Epithelial cell of proximal tubule (primary cell): ENCODE measurements at regions not wholly inside any gene's neighbourhood (a gene's known extent, or its start where the extent isn't known, plus 50 kb on each side); places are given as distances from the start of the nearest gene placed in this dataset.

Source experiments
- DNase-seq: peaks from one replicate; pipeline ENCODE4 v3.0.0-alpha.2; 2011; ENCODE audit warnings: low read depth
- H3K4me3 ChIP-seq: 2 replicates; pipeline ENCODE4 v1.5.1; 2011; ENCODE audit warnings: low read depth, mild to moderate bottlenecking, low read length
- TF ChIP-seq, protein P1 (sequence below): conservative IDR thresholded peaks from 2 replicates; pipeline ENCODE4 v1.5.1; 2012; ENCODE audit warnings: low read depth, mild to moderate bottlenecking, low read length

DNA sequence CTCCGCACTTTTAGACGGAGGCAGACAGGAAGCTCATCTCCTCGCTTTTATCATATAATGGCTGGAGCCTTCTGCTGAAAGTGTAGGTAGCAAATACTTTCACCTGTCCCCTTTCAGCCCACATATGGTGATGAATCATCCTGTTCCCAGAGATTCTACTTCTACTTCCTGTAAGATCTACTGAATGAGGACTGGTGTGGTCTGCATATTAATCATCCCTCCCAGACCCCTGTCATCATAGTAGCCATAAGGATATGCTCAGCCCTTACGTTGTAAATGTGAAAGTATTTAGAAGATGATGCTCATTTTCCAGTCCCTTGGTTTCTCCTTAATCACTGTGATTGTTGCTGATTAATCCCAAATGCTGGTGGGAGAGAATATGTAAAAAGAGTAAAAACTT is 268.2 kb upstream of the GRIP1 start:
- TF ChIP-seq, protein P1, sequence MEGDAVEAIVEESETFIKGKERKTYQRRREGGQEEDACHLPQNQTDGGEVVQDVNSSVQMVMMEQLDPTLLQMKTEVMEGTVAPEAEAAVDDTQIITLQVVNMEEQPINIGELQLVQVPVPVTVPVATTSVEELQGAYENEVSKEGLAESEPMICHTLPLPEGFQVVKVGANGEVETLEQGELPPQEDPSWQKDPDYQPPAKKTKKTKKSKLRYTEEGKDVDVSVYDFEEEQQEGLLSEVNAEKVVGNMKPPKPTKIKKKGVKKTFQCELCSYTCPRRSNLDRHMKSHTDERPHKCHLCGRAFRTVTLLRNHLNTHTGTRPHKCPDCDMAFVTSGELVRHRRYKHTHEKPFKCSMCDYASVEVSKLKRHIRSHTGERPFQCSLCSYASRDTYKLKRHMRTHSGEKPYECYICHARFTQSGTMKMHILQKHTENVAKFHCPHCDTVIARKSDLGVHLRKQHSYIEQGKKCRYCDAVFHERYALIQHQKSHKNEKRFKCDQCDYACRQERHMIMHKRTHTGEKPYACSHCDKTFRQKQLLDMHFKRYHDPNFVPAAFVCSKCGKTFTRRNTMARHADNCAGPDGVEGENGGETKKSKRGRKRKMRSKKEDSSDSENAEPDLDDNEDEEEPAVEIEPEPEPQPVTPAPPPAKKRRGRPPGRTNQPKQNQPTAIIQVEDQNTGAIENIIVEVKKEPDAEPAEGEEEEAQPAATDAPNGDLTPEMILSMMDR: no peak
- H3K4me3 ChIP-seq: no peak overlapping the region
- DNase-seq: no peak

DNA sequence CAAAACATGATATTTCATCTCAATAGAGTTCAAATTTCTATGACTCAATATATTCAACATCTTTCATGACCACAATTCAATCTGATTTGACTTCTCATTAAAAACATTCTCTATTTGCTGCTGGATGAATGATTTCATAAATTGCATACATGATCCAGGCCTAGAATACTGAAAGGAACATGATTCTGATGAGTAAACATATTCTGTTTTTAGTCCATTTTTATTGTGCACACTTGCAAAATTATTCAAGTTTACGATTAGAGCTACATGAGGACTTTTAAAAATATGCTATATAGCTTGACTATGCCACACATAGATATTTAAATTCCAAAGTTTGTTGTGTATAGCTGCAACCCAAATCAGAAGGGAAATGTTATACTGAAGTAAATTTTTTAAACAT is 273.8 kb upstream of the GRIP1 start:
- TF ChIP-seq, protein P1: no peak
- no peak for DNase-seq
- no peak overlapping the region for H3K4me3 ChIP-seq

DNA sequence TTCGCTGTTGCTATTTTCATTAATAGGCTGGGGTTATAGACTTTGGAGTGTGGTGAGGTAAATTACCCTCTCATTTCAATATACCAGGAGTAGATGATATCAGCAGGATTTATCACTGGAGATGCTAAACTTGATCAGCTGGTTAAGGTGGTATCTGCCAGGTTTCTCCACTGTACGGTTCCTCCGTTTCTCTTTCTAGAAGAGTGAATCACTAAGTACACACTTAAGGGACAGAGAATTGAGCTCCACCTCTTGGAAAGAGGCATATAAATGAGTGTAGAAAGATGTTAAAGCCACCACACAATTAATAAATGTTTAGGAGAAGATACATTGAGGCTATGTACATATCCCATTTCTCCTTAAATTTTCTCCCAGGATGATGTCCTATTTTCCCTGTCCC is 277.4 kb upstream of the GRIP1 start:
- TF ChIP-seq, protein P1: no peak
- no peak for DNase-seq
- H3K4me3 ChIP-seq: no peak overlapping the region

DNA sequence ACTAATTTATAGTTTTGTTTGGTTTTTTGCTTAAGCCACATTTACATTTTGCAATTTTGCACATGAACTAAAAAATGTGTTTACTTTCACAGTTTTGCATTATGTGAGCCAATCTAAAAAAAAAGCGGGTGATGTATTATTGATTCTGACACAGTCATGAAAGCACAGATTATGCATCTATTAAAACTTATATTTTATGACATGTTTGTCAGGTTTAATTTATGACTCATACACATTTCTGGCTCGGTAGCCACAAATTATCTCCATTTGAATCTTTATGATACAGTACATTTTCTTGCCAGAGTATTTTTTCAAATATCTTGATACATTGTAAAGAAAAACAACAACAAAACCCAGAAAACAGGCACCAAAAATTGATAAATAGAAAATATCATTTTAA is 280.4 kb upstream of the GRIP1 start:
- TF ChIP-seq, protein P1: no peak
- H3K4me3 ChIP-seq: no peak overlapping the region
- no peak for DNase-seq

DNA sequence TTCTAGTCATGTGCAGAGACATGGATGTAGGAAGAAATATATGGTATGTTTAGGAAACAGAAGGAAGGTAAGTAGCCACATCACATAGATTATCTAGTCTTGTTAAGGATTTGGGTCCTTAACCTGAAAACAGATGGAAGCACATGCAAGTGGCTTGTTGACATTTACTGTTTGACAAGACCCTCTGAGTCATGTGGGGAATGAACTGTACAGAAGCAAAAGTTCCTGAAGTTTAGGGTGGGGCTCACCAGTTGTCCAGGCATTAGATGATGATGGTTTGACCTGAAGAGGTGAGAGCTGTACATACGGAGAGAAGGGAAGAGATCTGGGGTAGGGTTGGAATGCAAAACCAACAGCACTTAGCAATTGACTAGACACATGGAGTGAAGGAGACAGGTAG is 281.1 kb upstream of the GRIP1 start:
- DNase-seq: no peak
- TF ChIP-seq, protein P1: no peak
- H3K4me3 ChIP-seq: no peak overlapping the region

DNA sequence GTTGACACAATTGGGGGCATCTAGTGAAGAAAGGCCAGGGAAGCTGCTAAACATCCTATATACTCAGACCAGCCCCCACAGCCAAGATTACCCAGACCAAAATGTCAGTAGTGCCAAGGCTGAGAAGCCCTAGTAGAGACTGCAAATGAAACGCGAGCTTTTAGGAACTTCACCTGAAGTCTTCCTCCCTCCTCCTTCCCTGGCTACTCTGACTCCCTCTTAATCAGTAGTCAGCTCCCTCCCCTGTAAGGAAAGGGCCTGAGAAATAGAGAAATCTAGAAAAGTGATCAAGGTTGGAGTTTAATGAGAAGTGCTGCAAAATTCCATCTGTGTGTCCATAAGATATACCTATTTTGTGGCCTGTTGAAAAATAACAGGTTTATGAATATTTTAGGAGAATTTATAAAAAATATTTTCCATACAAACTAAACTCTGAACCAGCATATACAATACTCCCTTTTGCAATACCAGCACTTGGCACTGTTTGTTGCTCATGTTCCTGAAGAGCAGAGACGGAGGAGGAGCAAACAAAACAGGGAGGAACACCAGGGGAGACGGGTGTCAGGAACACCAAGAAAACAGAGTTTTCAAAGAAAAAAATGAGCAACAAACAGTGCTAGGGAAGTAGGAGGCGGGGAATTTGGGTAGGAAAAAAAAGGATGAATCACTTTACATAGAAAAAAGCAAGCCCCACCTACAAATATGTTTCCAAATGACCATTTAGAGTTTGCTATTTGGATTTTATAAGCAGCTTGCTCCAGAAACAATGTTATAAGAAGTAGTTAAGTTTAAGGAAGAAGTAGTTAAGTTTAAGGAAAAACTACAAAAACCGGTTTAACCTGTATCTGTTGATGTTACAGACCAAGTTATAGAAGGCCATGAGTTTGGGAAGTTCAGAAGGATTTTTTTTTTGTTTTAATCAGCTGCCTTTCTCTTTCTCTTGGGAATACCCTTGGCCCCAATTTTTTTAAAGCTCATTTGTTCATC is 282.1 kb upstream of the GRIP1 start:
- H3K4me3 ChIP-seq: no peak overlapping the region
- TF ChIP-seq, protein P1: no peak
- DNase-seq: no peak

DNA sequence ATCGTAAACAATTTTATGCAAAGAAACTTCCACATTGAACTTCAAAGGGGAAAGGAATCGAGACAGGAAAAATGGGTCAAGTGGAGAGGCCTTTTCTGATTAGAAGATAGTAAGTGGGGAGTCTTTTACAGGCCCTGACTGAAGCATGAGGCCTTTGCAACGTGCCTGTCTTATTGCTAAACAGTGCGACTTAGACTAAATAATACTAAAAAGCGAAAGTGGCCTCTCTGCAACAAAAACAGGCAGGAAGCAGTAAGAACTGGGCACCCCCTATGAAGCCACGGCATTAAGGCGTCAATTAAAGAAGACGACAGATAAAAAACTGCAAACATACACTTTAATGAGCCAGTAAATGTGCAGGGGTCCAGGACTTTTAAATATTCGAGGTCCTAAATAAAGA is 283.4 kb upstream of the GRIP1 start:
- TF ChIP-seq, protein P1: no peak
- DNase-seq: no peak
- no peak overlapping the region for H3K4me3 ChIP-seq
